ENCODE measurements at regions not wholly inside any gene's neighbourhood (a gene's known extent, or its start where the extent isn't known, plus 50 kb on each side); places are given as distances from the start of the nearest gene placed in this dataset.
"Not testable (repeated sequence)": the region's sequence is repeated elsewhere in the genome, so short reads cannot be mapped to it uniquely, and the experiment has no call there.

DNA sequence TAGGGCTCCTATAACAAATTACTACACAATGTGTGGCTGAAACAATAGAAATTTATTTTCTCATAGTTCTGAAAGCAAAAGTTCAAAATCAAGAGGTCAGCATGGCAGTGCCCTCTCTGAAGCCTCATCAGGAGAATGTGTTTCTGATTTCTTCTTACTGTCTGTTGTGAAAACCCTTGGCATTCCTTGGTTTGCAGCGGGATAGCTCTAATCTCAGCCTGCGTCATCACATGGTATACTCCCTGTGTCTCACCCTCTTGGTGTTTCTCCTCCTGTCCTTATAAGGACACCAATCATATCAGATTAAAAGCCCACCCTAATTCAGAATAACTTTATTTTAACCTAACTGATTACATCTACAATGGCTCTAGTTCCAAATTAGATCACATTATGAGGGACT, 87.5 kb upstream of the CDH9 start:
- no peak for DNase-seq

DNA sequence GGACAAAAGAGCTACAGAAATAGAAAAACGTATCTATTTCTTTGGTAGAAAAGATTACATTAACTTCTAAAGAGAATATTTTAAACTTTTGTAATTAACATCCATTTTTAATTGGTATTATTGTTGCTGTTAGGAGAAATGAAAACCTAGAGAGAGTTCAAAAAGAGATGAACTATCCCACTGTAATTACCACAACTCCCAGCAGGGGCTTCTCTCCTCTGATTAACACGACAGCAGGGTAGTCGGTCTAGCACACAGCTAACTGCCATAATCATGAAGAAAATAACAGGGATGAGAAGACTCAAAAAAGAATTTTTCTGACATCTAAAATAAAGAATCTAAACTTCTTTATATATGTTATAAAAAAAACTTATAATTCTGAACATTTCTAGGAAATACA, 86.2 kb upstream of the CDH9 start:
- DNase-seq, result no peak

DNA sequence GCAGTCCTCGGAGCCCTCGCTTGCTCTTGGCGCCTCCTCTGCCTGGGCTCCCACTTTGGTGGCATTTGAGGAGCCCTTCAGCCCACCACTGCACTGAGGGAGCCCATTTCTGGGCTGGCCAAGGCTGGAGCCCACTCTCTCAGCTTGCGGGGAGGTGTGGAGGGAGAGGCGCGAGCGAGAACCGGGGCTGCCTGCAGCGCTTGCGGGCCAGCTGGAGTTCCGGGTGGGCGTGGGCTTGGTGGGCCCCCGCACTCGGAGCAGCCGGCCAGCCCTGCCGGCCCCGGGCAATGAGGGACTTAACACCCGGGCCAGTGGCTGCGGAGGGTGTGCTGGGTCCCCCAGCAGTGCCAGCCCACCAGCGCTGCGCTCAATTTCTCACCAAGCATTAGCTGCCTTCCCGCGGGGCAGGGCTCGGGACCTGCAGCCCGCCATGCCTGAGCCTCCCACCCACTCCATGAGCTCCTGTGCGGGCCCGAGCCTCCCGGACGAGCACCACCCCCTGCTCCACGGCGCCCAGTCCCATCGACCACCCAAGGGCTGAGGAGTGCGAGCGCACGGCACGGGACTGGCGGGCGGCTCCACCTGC, 81.4 kb upstream of the CDH9 start:
- DNase-seq, result not testable (repeated sequence)

DNA sequence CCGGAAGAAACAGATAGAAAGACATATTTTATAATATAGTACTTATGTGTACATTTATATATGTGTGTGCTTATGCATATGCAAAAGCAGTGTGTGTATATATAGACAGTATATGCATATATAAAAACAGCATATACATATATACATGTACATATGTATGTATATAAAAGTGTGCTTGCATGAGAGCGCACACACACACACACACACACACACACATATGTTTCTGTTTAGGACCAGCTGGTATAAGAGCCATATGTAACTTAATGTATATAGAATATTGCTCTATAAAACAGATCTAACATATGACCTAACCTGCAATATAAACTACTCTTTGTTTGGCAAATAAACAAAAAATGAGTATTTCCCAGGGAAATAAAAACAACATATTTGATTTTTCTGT, 65.1 kb upstream of the CDH9 start:
- DNase-seq, result no peak

DNA sequence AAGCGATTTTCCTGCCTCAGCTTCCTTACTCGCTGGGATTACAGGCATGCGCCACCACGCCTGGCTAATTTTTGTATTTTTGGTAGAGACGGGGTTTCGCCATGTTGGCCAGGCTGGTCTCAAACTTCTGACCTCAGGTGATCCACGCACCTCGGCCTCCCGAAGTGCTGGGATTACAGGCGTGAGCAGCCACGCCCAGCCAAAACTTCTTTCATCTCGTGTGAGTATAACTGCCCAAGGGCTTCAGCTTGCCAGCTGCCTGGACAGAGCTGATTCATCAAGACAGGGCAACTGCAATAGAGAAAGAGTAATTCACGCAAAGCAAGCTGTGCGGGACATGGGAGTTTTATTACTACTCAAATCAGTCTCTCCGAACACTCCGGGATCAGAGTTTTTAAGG, 57.4 kb upstream of the CDH9 start:
- not testable (repeated sequence) for DNase-seq

DNA sequence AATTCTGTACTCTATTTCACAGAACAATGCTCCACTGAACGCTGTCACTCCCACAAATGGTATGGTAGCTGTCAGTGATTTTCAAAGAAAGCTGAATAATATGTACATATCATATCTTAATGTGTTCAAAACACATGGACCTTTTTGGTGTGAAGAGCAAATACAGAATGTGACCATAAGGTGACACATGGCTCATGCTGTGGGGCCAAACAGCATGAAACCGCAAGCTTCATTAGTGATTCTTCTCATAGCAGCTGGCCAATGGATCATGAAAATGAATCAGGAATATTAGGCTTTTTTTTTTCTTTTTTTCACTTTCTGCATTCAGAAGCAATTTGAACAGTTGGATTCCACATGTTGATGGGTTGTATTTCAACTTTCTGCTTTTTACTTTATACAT, 54.9 kb upstream of the CDH9 start:
- no peak for DNase-seq

DNA sequence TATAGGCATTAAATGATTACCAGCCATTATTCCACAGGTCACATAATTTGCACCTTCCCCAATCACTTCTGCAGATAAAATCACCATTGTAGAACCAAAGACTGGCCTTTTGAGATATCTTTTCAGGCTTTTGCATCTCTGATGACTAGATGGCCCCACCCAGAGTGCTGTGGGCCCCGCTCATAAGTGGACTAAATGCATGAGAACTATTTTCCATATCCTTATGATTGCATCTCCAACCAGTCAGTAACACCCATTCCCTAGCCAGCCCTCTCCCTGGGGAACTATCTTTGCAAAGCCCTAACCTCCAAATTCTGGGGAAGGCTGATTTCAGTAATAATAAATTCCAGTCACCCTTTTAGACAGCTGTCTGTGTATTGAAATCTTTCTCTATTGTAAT, 53.5 kb upstream of the CDH9 start:
- DNase-seq, result no peak

DNA sequence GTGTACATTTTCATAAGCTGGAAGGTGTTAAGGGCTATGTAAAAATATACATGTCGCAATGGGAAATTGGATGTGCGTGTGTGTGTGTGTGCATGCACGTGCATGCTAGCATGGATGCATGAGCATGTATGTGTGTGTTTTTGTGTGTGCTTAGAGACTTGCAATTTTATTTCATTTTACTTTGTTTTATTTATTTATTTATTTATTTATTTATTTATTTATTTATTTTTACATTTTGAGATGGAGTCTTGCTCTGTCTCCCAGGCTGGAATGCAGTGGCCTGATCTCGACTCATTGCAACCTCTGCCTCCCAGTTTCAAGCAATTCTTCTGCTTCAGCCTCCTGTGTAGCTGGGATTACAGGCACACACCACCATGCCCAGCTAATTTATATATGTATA, 50.4 kb upstream of the CDH9 start:
- DNase-seq, result not testable (repeated sequence)
